Gastroesophageal sphincter (tissue), 4 donors: ENCODE measurements at regions not wholly inside any gene's neighbourhood (a gene's known extent, or its start where the extent isn't known, plus 50 kb on each side); places are given as distances from the start of the nearest gene placed in this dataset.

Experiments
- ATAC-seq: fragments of 150-250 bp; one replicate; pipeline ENCODE4 v1.9.1; 2016; ENCODE audit warnings: mild to moderate bottlenecking, moderate library complexity
- H3K27ac ChIP-seq, 4 donors: fragments of 200-600 bp; sonication (generic) in 3 of 4; 1 replicate in 3 of 4; 2 replicates in 1 of 4; pipeline ENCODE4 v1.5.1; 2016 to 2019
- H3K27me3 ChIP-seq: fragments of 200-600 bp; sonication (generic); one replicate; pipeline ENCODE4 v1.5.1; 2019
- H3K36me3 ChIP-seq, 2 donors: fragments of 200-600 bp; sonication (generic); one replicate each; pipeline ENCODE4 v1.5.1; 2019; ENCODE audit warnings: control low read depth in 1 of 2
- H3K4me1 ChIP-seq, 3 donors: fragments of 200-600 bp; sonication (generic); 1 replicate in 2 of 3; 2 replicates in 1 of 3; pipeline ENCODE4 v1.5.1; 2016 to 2019; ENCODE audit warnings: control low read depth in 2 of 3
- H3K4me3 ChIP-seq, 2 donors: fragments of 200-600 bp; sonication (generic); one replicate each; pipeline ENCODE4 v1.5.1; 2019; ENCODE audit warnings: mild to moderate bottlenecking in 1 of 2, moderate library complexity in 1 of 2
- H3K9me3 ChIP-seq, 3 donors: fragments of 200-600 bp; sonication (generic); one replicate each; pipeline ENCODE4 v1.5.1; 2017 to 2019; ENCODE audit warnings: control low read depth in 2 of 3
- CTCF ChIP-seq, 4 experiments: fragments of 200-600 bp in 2 of 4; fragments of 450-650 bp in 2 of 4; sonication (generic) in 1 of 4; IDR thresholded peaks; one replicate each; pipeline ENCODE4 v1.5.1; 2017 to 2019; ENCODE audit warnings: antibody characterized with exemption in 4 of 4, mild to moderate bottlenecking in 2 of 4, moderate library complexity in 2 of 4
- EP300 ChIP-seq: sonication (generic); formaldehyde crosslinking; IDR thresholded peaks from one replicate; pipeline ENCODE4 v1.6.1; 2017; ENCODE audit warnings: antibody characterized with exemption, mild to moderate bottlenecking
- POLR2A ChIP-seq, 2 donors: fragments of 450-650 bp; IDR thresholded peaks; one replicate each; pipeline ENCODE4 v1.6.1; 2017; ENCODE audit warnings: antibody characterized with exemption in 2 of 2, mild to moderate bottlenecking in 2 of 2, moderate library complexity in 1 of 2
- POLR2AphosphoS5 ChIP-seq: sonication (generic); formaldehyde crosslinking; IDR thresholded peaks from one replicate; pipeline ENCODE4 v1.6.1; 2017; ENCODE audit warnings: antibody characterized with exemption
- WGBS, 2 donors: methylation state at CpG; one replicate each; pipeline ENCODE4 v1.1.5; 2018; ENCODE audit warnings: low coverage in 1 of 2; 5-methylcytosine and 5-hydroxymethylcytosine counted together

DNA sequence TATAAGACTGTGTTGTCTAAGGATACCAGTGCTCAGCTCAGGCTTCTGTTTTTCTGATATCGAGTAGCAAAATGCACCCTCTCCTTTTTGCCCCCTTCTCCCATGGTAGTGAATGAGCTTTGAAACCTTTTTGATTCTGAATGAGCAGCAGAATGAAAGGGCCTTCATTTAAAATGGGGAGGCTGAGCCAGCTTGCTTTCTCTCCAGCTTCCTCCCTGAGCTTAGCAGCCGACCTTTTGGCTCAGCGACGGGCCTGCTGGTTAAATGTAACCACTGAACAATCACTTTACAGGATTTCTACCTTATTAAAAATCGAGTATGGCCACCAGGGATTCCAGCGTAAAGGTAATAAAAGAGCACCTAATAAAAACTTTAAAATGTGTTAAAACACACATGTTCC is 133.7 kb upstream of the SPACA1 start:
- H3K4me1 ChIP-seq: no peaks in the 10 kb centered on the region
- H3K9me3 ChIP-seq: peaks cover 0 to 7% (median 0%) of the 10 kb centered on the region in 3 donors
- H3K27ac ChIP-seq: no peak overlapping the region
- TF ChIP-seq EP300: no peak
- TF ChIP-seq POLR2AphosphoS5: no peak
- no peak for TF ChIP-seq CTCF (IDR thresholded peaks at IDR 0.05)
- TF ChIP-seq POLR2A (IDR thresholded peaks at IDR 0.05): no peak
- 52 to 55% methylated on average over 6 of the region's 6 CpGs for WGBS, 2 donors
- H3K27me3 ChIP-seq: no peaks in the 10 kb centered on the region
- H3K4me3 ChIP-seq: no peak overlapping the region
- no peak for ATAC-seq
- no peaks in the 10 kb centered on the region for H3K36me3 ChIP-seq

DNA sequence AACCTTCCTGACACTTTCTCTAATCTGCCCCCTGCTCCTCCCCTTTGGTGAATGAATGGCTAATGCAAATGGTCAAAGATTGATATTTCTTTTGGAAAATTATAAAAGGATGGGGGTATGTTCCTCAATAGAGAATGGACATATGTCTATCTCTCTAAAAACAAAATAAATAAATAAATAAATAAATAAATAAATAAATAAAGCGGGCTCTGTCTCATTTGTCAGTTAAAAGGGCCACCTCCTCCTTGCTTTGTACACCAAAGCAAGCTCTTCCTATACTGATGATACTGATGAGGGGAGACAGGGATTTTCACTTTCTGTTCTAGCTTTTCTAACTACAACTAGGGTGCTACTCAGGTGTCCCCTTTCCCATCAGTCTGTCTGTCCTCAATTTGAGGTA is 135.5 kb upstream of the SPACA1 start:
- WGBS, 2 donors: 100% methylated on average over 1 of the region's 1 CpG
- no peaks in the 10 kb centered on the region for H3K4me1 ChIP-seq
- no peak overlapping the region for H3K4me3 ChIP-seq
- no peaks in the 10 kb centered on the region for H3K27me3 ChIP-seq
- ATAC-seq: no peak
- peaks cover 0 to 7% (median 0%) of the 10 kb centered on the region in 3 donors for H3K9me3 ChIP-seq
- H3K36me3 ChIP-seq: no peaks in the 10 kb centered on the region
- TF ChIP-seq EP300 (no peak), CTCF (IDR thresholded peaks at IDR 0.05) (no peak), POLR2AphosphoS5 (no peak), POLR2A (IDR thresholded peaks at IDR 0.05) (no peak)
- no peak overlapping the region for H3K27ac ChIP-seq

DNA sequence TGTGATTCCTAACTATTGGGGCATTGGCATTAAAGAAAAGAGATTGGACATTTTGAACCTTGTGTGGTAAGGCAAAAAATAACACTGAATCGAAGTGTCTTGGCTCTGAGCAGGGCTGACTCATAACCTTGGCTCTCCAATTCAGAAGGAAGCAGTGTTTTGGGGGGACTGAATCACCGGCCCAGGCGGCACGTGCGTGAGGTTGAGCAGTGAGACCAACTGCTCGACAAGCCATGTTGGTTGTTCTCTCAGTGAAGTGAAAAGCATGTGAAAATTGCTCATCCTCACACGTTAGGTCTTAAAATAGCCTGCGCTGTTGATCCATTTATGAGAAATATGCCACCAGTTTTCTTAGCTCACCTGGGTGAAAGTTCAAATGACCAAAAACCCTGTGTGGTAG is 137.8 kb upstream of the SPACA1 start:
- no peak for TF ChIP-seq CTCF (IDR thresholded peaks at IDR 0.05)
- Histone ChIP-seq H3K4me3 (no peak overlapping the region), H3K36me3 (no peaks in the 10 kb centered on the region), H3K4me1 (no peaks in the 10 kb centered on the region), H3K27me3 (no peaks in the 10 kb centered on the region), H3K9me3 (no peaks in the 10 kb centered on the region), H3K27ac (no peak overlapping the region)
- 48 to 72% methylated on average over 7 to 8 of the region's 8 CpGs for WGBS, 2 donors
- no peak for ATAC-seq

DNA sequence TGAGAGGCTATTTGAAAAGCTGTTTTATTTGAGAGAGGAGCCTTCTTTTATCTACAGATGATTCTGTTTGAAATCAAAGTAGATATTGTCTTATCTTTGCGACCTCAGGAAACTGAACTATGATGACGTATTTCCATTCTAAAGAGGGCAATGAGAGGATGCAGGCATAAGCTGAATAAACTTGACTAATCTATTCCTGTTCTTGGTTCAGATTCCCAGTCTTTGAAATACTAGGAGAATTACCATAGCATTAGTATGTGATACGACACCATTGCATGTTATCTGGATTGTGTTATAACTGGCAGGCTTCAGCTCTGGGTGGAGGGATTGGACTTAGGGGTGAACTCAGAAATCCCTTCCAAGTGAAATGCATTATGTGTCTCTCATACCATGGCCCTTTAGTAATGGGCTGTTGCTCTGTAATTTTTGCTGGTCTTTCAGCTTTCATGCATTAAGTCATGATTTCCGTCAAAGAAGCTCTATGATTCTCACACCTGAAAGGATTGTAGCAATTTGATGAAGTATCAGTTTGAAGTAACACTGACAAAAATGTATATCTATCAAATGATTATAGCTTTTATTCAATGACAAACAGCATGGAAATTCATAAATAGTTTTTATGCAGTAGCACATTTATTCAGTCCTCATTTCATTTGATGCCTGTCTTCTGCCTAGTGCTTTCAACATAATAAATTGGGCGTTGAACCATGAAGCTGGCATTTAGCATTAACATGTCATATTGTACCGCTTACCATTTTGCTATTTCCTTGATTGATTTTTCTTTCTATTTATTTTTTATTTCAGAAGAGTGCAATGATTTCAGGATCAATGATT is 138.4 kb upstream of the SPACA1 start:
- no peak for ATAC-seq
- 76 to 86% methylated on average over 6 of the region's 6 CpGs for WGBS, 2 donors
- Histone ChIP-seq H3K4me1 (no peaks in the 10 kb centered on the region), H3K27ac (no peak overlapping the region), H3K36me3 (no peaks in the 10 kb centered on the region), H3K27me3 (no peaks in the 10 kb centered on the region), H3K4me3 (no peak overlapping the region), H3K9me3 (no peaks in the 10 kb centered on the region)
- TF ChIP-seq CTCF (IDR thresholded peaks at IDR 0.05): no peak
- no peak for TF ChIP-seq EP300
- no peak for TF ChIP-seq POLR2A (IDR thresholded peaks at IDR 0.05)
- TF ChIP-seq POLR2AphosphoS5: no peak

GRCh38 chr6:87907521-87907920 is 140.1 kb upstream of the SPACA1 start:
- Histone ChIP-seq H3K27me3 (no peaks in the 10 kb centered on the region), H3K4me1 (no peaks in the 10 kb centered on the region), H3K9me3 (no peaks in the 10 kb centered on the region), H3K36me3 (no peaks in the 10 kb centered on the region), H3K4me3 (no peak overlapping the region), H3K27ac (no peak overlapping the region)
- no peak for ATAC-seq
- TF ChIP-seq CTCF (IDR thresholded peaks at IDR 0.05) (no peak), POLR2AphosphoS5 (no peak), EP300 (no peak), POLR2A (IDR thresholded peaks at IDR 0.05) (no peak)
- 69 to 76% methylated on average over 2 of the region's 2 CpGs for WGBS, 2 donors
